ENCODE measurements at regions not wholly inside any gene's neighbourhood (a gene's known extent, or its start where the extent isn't known, plus 50 kb on each side); places are given as distances from the start of the nearest gene placed in this dataset.
"Not testable (repeated sequence)": the region's sequence is repeated elsewhere in the genome, so short reads cannot be mapped to it uniquely, and the experiment has no call there.

- FAIRE-seq (no peak), DNase-seq (ENCODE audit: insufficient read length) (no peak)
Observed at GRCh38 chr9:87020169-87020950, 73.1 kb upstream of the GAS1 start.

GRCh38 chr9:87022178-87022577, 74.9 kb upstream of the GAS1 start:
- FAIRE-seq: no peak
- TF ChIP-seq POLR2AphosphoS5 (IDR thresholded peaks at IDR 0.05; ENCODE audit: low read depth, low read length): no peak
- no peak for TF ChIP-seq TAF1 (IDR thresholded peaks at IDR 0.05; ENCODE audit: borderline replicate concordance, low read depth, low read length)
- TF ChIP-seq POLR2A (IDR thresholded peaks at IDR 0.05; ENCODE audit: low read depth, low read length): no peak
- no peak for DNase-seq (ENCODE audit: insufficient read length)

More at GRCh38 chr9:87020169-87020950, 73.1 kb upstream of the GAS1 start:
- TF ChIP-seq POLR2A (IDR thresholded peaks at IDR 0.05; ENCODE audit: low read depth, low read length) (no peak), POLR2AphosphoS5 (IDR thresholded peaks at IDR 0.05; ENCODE audit: low read depth, low read length) (no peak), TAF1 (IDR thresholded peaks at IDR 0.05; ENCODE audit: borderline replicate concordance, low read depth, low read length) (no peak)

- DNase-seq (ENCODE audit: insufficient read length): no peak
- no peak for FAIRE-seq
- TF ChIP-seq POLR2A (IDR thresholded peaks at IDR 0.05; ENCODE audit: low read depth, low read length) (no peak), POLR2AphosphoS5 (IDR thresholded peaks at IDR 0.05; ENCODE audit: low read depth, low read length) (no peak), TAF1 (IDR thresholded peaks at IDR 0.05; ENCODE audit: borderline replicate concordance, low read depth, low read length) (no peak)
Observed at GRCh38 chr9:87026204-87026603, 78.9 kb upstream of the GAS1 start.

- not testable (repeated sequence) for DNase-seq (ENCODE audit: insufficient read length); FAIRE-seq
Observed at GRCh38 chr9:87028836-87029235, 81.5 kb upstream of the GAS1 start.

- no peak for DNase-seq (ENCODE audit: insufficient read length)
- FAIRE-seq: no peak
- no peak for TF ChIP-seq POLR2A (IDR thresholded peaks at IDR 0.05; ENCODE audit: low read depth, low read length)
- no peak for TF ChIP-seq TAF1 (IDR thresholded peaks at IDR 0.05; ENCODE audit: borderline replicate concordance, low read depth, low read length)
- no peak for TF ChIP-seq POLR2AphosphoS5 (IDR thresholded peaks at IDR 0.05; ENCODE audit: low read depth, low read length)
Observed at GRCh38 chr9:87029905-87030304, 82.6 kb upstream of the GAS1 start.

- FAIRE-seq (no peak), DNase-seq (ENCODE audit: insufficient read length) (no peak)
- TF ChIP-seq TAF1 (IDR thresholded peaks at IDR 0.05; ENCODE audit: borderline replicate concordance, low read depth, low read length) (no peak), POLR2A (IDR thresholded peaks at IDR 0.05; ENCODE audit: low read depth, low read length) (no peak), POLR2AphosphoS5 (IDR thresholded peaks at IDR 0.05; ENCODE audit: low read depth, low read length) (no peak)
Observed at GRCh38 chr9:87034841-87035240, 87.5 kb upstream of the GAS1 start.

- FAIRE-seq: no peak
- no peak for TF ChIP-seq POLR2AphosphoS5 (IDR thresholded peaks at IDR 0.05; ENCODE audit: low read depth, low read length)
- no peak for TF ChIP-seq TAF1 (IDR thresholded peaks at IDR 0.05; ENCODE audit: borderline replicate concordance, low read depth, low read length)
- TF ChIP-seq POLR2A (IDR thresholded peaks at IDR 0.05; ENCODE audit: low read depth, low read length): no peak
- DNase-seq (ENCODE audit: insufficient read length): no peak
Observed at GRCh38 chr9:87035879-87036278, 88.6 kb upstream of the GAS1 start.

- no peak for DNase-seq (ENCODE audit: insufficient read length)
- no peak for FAIRE-seq
- TF ChIP-seq TAF1 (IDR thresholded peaks at IDR 0.05; ENCODE audit: borderline replicate concordance, low read depth, low read length) (no peak), POLR2A (IDR thresholded peaks at IDR 0.05; ENCODE audit: low read depth, low read length) (no peak), POLR2AphosphoS5 (IDR thresholded peaks at IDR 0.05; ENCODE audit: low read depth, low read length) (no peak)
Observed at GRCh38 chr9:87036506-87036905, 89.2 kb upstream of the GAS1 start.

GRCh38 chr9:87039809-87040392, 92.6 kb upstream of the GAS1 start:
- no peak for FAIRE-seq
- no peak for TF ChIP-seq POLR2AphosphoS5 (IDR thresholded peaks at IDR 0.05; ENCODE audit: low read depth, low read length)
- DNase-seq (ENCODE audit: insufficient read length): no peak

- no peak for DNase-seq (ENCODE audit: insufficient read length)
- FAIRE-seq: no peak
- TF ChIP-seq POLR2AphosphoS5 (IDR thresholded peaks at IDR 0.05; ENCODE audit: low read depth, low read length): no peak
- TF ChIP-seq POLR2A (IDR thresholded peaks at IDR 0.05; ENCODE audit: low read depth, low read length): no peak
- TF ChIP-seq TAF1 (IDR thresholded peaks at IDR 0.05; ENCODE audit: borderline replicate concordance, low read depth, low read length): no peak
Observed at GRCh38 chr9:87040410-87041009, 93.2 kb upstream of the GAS1 start.

GRCh38 chr9:87041553-87042235, 94.4 kb upstream of the GAS1 start:
- FAIRE-seq; DNase-seq (ENCODE audit: insufficient read length): not testable (repeated sequence)

GRCh38 chr9:87049929-87050608, 102.8 kb upstream of the GAS1 start:
- not testable (repeated sequence) for DNase-seq (ENCODE audit: insufficient read length); FAIRE-seq

Measured in GM12892 (cell line).